ENCODE measurements at regions not wholly inside any gene's neighbourhood (a gene's known extent, or its start where the extent isn't known, plus 50 kb on each side); places are given as distances from the start of the nearest gene placed in this dataset.

DNA sequence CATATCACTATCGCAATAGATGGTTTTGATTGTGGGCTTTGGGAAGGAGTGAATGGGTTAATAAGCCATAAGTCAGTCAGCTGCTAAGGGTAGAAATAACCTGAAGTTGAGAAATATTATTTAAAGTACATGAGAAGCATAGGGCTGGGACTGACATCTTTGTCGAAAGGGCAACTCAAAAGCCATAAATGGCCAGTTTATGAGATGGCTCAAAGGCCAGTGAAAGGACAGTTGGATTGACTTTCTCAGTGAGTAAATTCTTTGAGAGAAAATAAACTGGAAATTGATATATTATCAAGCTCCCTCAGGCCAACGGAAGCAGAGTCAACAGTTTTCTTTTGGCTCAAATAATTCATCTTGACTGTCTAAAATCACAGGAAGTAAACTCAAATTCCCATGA, 419.8 kb downstream of the NSUN3 start:
- no peak for TF ChIP-seq ZBTB20 (tag by site-specific recombination; IDR thresholded peaks at IDR 0.05)
- TF ChIP-seq ZNF366 (tag by site-specific recombination; conservative IDR thresholded peaks at IDR 0.05), result no peak
- Histone ChIP-seq H3K4me1 (ENCODE audit: control insufficient read depth, insufficient read depth, low read length) (no peaks in the 10 kb centered on the region), H3K27ac (ENCODE audit: extremely low read depth, low read depth, low read length) (no peak overlapping the region), H3K4me3 (ENCODE audit: low read depth, low read length) (no peak overlapping the region), H3K9me3 (ENCODE audit: control insufficient read depth, insufficient read depth, low read depth, low read length) (no peaks in the 10 kb centered on the region), H3K36me3 (ENCODE audit: control insufficient read depth in 2 of 2, insufficient read depth in 1 of 2, low read length in 2 of 2) (no peaks in the 10 kb centered on the region)
- ChIA-PET POLR2A (no interaction called here), CTCF (interaction anchor here (0.6 kb wide), 1 partner anchor 1579 kb away, joined by 5 read pairs; no protein-coding TSS in a partner anchor)

DNA sequence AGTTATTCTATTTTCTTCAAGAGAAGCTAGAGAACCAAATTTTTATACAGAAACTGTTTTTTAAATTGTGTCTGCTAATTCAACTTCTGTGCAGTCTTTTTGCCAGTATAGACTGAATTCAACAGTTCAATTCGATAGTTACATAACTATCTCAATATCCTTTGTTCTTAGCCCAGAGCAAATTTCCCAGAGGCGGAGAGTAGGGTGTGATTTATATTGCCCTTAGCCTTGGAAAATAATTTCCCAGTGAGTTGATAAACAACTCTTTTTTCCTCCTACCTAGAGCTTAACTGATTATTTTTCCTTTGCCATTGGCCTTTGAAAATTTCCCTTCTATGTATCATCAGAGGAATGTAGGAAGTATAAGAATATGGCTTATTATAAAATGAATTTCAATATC, 420.5 kb downstream of the NSUN3 start:
- no peaks in the 10 kb centered on the region for H3K4me1 ChIP-seq (ENCODE audit: control insufficient read depth, insufficient read depth, low read length)
- no peaks in the 10 kb centered on the region for H3K36me3 ChIP-seq (ENCODE audit: control insufficient read depth in 2 of 2, insufficient read depth in 1 of 2, low read length in 2 of 2)
- no peaks in the 10 kb centered on the region for H3K9me3 ChIP-seq (ENCODE audit: control insufficient read depth, insufficient read depth, low read depth, low read length)
- H3K27ac ChIP-seq (ENCODE audit: extremely low read depth, low read depth, low read length), result no peak overlapping the region
- H3K4me3 ChIP-seq (ENCODE audit: low read depth, low read length), result no peak overlapping the region
- TF ChIP-seq, protein P1, sequence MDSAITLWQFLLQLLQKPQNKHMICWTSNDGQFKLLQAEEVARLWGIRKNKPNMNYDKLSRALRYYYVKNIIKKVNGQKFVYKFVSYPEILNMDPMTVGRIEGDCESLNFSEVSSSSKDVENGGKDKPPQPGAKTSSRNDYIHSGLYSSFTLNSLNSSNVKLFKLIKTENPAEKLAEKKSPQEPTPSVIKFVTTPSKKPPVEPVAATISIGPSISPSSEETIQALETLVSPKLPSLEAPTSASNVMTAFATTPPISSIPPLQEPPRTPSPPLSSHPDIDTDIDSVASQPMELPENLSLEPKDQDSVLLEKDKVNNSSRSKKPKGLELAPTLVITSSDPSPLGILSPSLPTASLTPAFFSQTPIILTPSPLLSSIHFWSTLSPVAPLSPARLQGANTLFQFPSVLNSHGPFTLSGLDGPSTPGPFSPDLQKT (IDR thresholded peaks at IDR 0.05; ENCODE audit: borderline replicate concordance, low read depth, low read length), result no peak
- TF ChIP-seq ZNF837 (tag by site-specific recombination; IDR thresholded peaks at IDR 0.05) (no peak), BCL11B (tag by site-specific recombination; IDR thresholded peaks at IDR 0.05; ENCODE audit: low read depth) (no peak), ZNF777 (tag by site-specific recombination; IDR thresholded peaks at IDR 0.05; ENCODE audit: borderline replicate concordance) (no peak), ZNF19 (tag by site-specific recombination; IDR thresholded peaks at IDR 0.05; ENCODE audit: low read depth) (no peak), ZNF426 (tag by site-specific recombination; IDR thresholded peaks at IDR 0.05) (no peak), REPIN1 (tag by site-specific recombination; IDR thresholded peaks at IDR 0.05; ENCODE audit: low read depth) (no peak), ZNF302 (tag by site-specific recombination; IDR thresholded peaks at IDR 0.05; ENCODE audit: low read depth) (no peak), ZSCAN23 (tag by site-specific recombination; IDR thresholded peaks at IDR 0.05) (no peak), ZNF335 (tag by site-specific recombination; conservative IDR thresholded peaks at IDR 0.05) (no peak), ZNF239 (tag by site-specific recombination; IDR thresholded peaks at IDR 0.05) (no peak), GFI1B (tag by site-specific recombination; IDR thresholded peaks at IDR 0.05) (no peak)
- TF ChIP-seq, protein P2, sequence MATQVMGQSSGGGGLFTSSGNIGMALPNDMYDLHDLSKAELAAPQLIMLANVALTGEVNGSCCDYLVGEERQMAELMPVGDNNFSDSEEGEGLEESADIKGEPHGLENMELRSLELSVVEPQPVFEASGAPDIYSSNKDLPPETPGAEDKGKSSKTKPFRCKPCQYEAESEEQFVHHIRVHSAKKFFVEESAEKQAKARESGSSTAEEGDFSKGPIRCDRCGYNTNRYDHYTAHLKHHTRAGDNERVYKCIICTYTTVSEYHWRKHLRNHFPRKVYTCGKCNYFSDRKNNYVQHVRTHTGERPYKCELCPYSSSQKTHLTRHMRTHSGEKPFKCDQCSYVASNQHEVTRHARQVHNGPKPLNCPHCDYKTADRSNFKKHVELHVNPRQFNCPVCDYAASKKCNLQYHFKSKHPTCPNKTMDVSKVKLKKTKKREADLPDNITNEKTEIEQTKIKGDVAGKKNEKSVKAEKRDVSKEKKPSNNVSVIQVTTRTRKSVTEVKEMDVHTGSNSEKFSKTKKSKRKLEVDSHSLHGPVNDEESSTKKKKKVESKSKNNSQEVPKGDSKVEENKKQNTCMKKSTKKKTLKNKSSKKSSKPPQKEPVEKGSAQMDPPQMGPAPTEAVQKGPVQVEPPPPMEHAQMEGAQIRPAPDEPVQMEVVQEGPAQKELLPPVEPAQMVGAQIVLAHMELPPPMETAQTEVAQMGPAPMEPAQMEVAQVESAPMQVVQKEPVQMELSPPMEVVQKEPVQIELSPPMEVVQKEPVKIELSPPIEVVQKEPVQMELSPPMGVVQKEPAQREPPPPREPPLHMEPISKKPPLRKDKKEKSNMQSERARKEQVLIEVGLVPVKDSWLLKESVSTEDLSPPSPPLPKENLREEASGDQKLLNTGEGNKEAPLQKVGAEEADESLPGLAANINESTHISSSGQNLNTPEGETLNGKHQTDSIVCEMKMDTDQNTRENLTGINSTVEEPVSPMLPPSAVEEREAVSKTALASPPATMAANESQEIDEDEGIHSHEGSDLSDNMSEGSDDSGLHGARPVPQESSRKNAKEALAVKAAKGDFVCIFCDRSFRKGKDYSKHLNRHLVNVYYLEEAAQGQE (tag by site-specific recombination; IDR thresholded peaks at IDR 0.05), result no peak
- ChIA-PET CTCF (interaction anchor here (0.6 kb wide), 1 partner anchor 1578 kb away, joined by 5 read pairs; no protein-coding TSS in a partner anchor), POLR2A (no interaction called here)

DNA sequence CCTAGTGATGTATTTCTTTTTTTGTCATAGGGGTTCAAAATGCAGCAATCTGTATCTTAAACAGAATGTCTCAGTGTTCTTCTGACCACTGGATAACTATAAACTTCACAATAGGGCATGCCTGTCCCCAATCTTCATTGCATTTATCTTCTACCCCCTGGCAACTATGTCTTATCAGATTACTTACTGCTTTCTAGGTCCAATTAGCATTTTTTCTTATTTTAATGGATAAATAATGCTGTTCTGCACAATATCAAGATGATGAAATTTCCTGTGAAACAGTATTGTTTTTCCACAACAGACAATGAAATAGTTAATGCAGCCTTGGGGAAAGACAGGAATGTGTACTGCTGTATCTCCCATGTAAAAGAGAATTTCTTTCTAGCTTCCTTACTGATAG, 432.1 kb downstream of the NSUN3 start:
- Histone ChIP-seq H3K4me3 (ENCODE audit: low read depth, low read length) (no peak overlapping the region), H3K4me1 (ENCODE audit: control insufficient read depth, insufficient read depth, low read length) (no peaks in the 10 kb centered on the region), H3K27ac (ENCODE audit: extremely low read depth, low read depth, low read length) (no peak overlapping the region), H3K9me3 (ENCODE audit: control insufficient read depth, insufficient read depth, low read depth, low read length) (no peaks in the 10 kb centered on the region), H3K36me3 (ENCODE audit: control insufficient read depth in 2 of 2, insufficient read depth in 1 of 2, low read length in 2 of 2) (no peaks in the 10 kb centered on the region)
- CTCF ChIA-PET, result interaction anchor here (0.5 kb wide), 1 partner anchor 1919 kb away, joined by 3 read pairs; no protein-coding TSS in a partner anchor
- POLR2A ChIA-PET, result no interaction called here
- peak; percentile 52; the same call in 1 of the 2 replicates for TF ChIP-seq ZNF157 (tag by site-specific recombination; IDR thresholded peaks at IDR 0.05)
- no peak for TF ChIP-seq ZBTB48 (tag by site-specific recombination; IDR thresholded peaks at IDR 0.05)

Data from HEK293 (cell line).